ENCODE measurements at regions not wholly inside any gene's neighbourhood (a gene's known extent, or its start where the extent isn't known, plus 50 kb on each side); places are given as distances from the start of the nearest gene placed in this dataset.

GRCh38 chr1:227372726-227373130 is 54.4 kb upstream of the CDC42BPA start:
- DNase-seq (ENCODE audit: low spot score), result no peak

GRCh38 chr1:227370533-227371254 is 52.4 kb upstream of the CDC42BPA start:
- no peak for DNase-seq (ENCODE audit: low spot score)

- no peak for DNase-seq (ENCODE audit: low spot score)
Measured at GRCh38 chr1:227369102-227369760, 50.9 kb upstream of the CDC42BPA start.
